ENCODE measurements at regions not wholly inside any gene's neighbourhood (a gene's known extent, or its start where the extent isn't known, plus 50 kb on each side); places are given as distances from the start of the nearest gene placed in this dataset.

GRCh38 chr2:181326661-181327060, 130.5 kb upstream of the ITGA4 start:
- no peak for DNase-seq
- Histone ChIP-seq H3K4me1 (no peaks in the 10 kb centered on the region), H3K36me3 (no peaks in the 10 kb centered on the region), H3K27ac (no peak overlapping the region), H3K9me3 (no peaks in the 10 kb centered on the region), H3K4me3 (no peak overlapping the region), H3K27me3 (no peaks in the 10 kb centered on the region)
- intact Hi-C loops (cut with DNase I; ENCODE audit: low total_unique reads) (no loop called here), in situ Hi-C loops (cut with MboI; ENCODE audit: low pct_ligation_motif_present in 1 of 4, low pct_unique_long_range_greater_than_20kb in 1 of 4, low sequenced_read_pairs in 3 of 4) (no loop called here)
- TF ChIP-seq POLR2A (IDR thresholded peaks at IDR 0.05): no peak
- no peak for TF ChIP-seq CTCF (IDR thresholded peaks at IDR 0.05)
- TF ChIP-seq EP300 (IDR thresholded peaks at IDR 0.05; ENCODE audit: low read depth): no peak
- TF ChIP-seq POLR2AphosphoS5 (IDR thresholded peaks at IDR 0.05): no peak
- 91 to 97% methylated on average over 2 of the region's 2 CpGs for WGBS, 2 donors (ENCODE audit: low coverage in 1 of 2)

GRCh38 chr2:181330286-181330685, 126.9 kb upstream of the ITGA4 start:
- intact Hi-C loops (cut with DNase I; ENCODE audit: low total_unique reads): no loop called here
- WGBS, 2 donors (ENCODE audit: low coverage in 1 of 2): 92 to 100% methylated on average over 1 of the region's 1 CpG
- Histone ChIP-seq H3K4me1 (no peaks in the 10 kb centered on the region), H3K4me3 (no peak overlapping the region), H3K27ac (no peak overlapping the region), H3K9me3 (no peaks in the 10 kb centered on the region), H3K27me3 (no peaks in the 10 kb centered on the region), H3K36me3 (no peaks in the 10 kb centered on the region)
- in situ Hi-C loops (cut with MboI; ENCODE audit: low pct_ligation_motif_present in 1 of 4, low pct_unique_long_range_greater_than_20kb in 1 of 4, low sequenced_read_pairs in 3 of 4): no loop called here
- DNase-seq: no peak
- no peak for TF ChIP-seq CTCF (IDR thresholded peaks at IDR 0.05)
- TF ChIP-seq POLR2AphosphoS5 (IDR thresholded peaks at IDR 0.05): no peak
- TF ChIP-seq EP300 (IDR thresholded peaks at IDR 0.05; ENCODE audit: low read depth): no peak
- no peak for TF ChIP-seq POLR2A (IDR thresholded peaks at IDR 0.05)

- H3K9me3 ChIP-seq: no peaks in the 10 kb centered on the region
- H3K4me3 ChIP-seq: no peak overlapping the region
- in situ Hi-C loops (cut with MboI; ENCODE audit: low pct_ligation_motif_present in 1 of 4, low pct_unique_long_range_greater_than_20kb in 1 of 4, low sequenced_read_pairs in 3 of 4): no loop called here
- H3K36me3 ChIP-seq: no peaks in the 10 kb centered on the region
- intact Hi-C loops (cut with DNase I; ENCODE audit: low total_unique reads): no loop called here
- no peak for DNase-seq
- no peaks in the 10 kb centered on the region for H3K4me1 ChIP-seq
- TF ChIP-seq POLR2AphosphoS5 (IDR thresholded peaks at IDR 0.05) (no peak), POLR2A (IDR thresholded peaks at IDR 0.05) (no peak), CTCF (IDR thresholded peaks at IDR 0.05) (no peak), EP300 (IDR thresholded peaks at IDR 0.05; ENCODE audit: low read depth) (no peak)
- no peak overlapping the region for H3K27ac ChIP-seq
- H3K27me3 ChIP-seq: no peaks in the 10 kb centered on the region
- 67 to 84% methylated on average over 3 of the region's 3 CpGs for WGBS, 2 donors (ENCODE audit: low coverage in 1 of 2)
Measured at GRCh38 chr2:181332044-181332605, 125.1 kb upstream of the ITGA4 start.

GRCh38 chr2:181334158-181334826, 122.9 kb upstream of the ITGA4 start:
- intact Hi-C loops (cut with DNase I; ENCODE audit: low total_unique reads): no loop called here
- H3K4me1 ChIP-seq: no peaks in the 10 kb centered on the region
- no peaks in the 10 kb centered on the region for H3K36me3 ChIP-seq
- no peak for TF ChIP-seq POLR2AphosphoS5 (IDR thresholded peaks at IDR 0.05)
- no peak for TF ChIP-seq POLR2A (IDR thresholded peaks at IDR 0.05)
- no peak for DNase-seq
- H3K9me3 ChIP-seq: no peaks in the 10 kb centered on the region
- no peak overlapping the region for H3K27ac ChIP-seq
- no peak overlapping the region for H3K4me3 ChIP-seq
- 70 to 74% methylated on average over 4 of the region's 4 CpGs for WGBS, 2 donors (ENCODE audit: low coverage in 1 of 2)
- in situ Hi-C loops (cut with MboI; ENCODE audit: low pct_ligation_motif_present in 1 of 4, low pct_unique_long_range_greater_than_20kb in 1 of 4, low sequenced_read_pairs in 3 of 4): no loop called here
- H3K27me3 ChIP-seq: no peaks in the 10 kb centered on the region
